ENCODE measurements at regions not wholly inside any gene's neighbourhood (a gene's known extent, or its start where the extent isn't known, plus 50 kb on each side); places are given as distances from the start of the nearest gene placed in this dataset.
"Not testable (repeated sequence)": the region's sequence is repeated elsewhere in the genome, so short reads cannot be mapped to it uniquely, and the experiment has no call there.

DNA sequence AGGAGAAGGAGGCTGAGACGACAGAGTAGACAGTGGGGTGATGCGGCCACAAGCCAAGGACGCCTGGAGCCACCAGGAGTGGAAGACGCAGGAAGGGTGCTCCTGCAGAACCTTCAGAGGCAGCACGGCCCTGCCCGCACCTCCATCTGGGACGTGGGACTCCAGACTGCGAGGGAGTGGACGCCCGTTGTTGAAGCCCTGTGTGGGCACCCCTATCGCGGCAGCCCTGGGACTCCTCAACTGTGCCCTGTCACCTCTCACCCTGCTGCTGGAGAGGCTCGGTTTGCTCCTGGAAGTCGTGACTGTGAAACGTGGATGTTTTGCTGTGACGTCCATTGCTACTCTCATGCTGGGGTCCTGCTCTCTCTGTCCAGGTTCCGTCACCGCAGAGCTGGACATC, 100.6 kb upstream of the LRPAP1 start:
- not testable (repeated sequence) for H3K36me3 Mint-ChIP-seq; DNase-seq; H3K9me3 Mint-ChIP-seq; H3K27ac Mint-ChIP-seq; H3K4me1 Mint-ChIP-seq; ATAC-seq (ENCODE audit: low read depth in 2 of 2); H3K4me3 Mint-ChIP-seq
- peaks cover 0 to 23% (median 15%) of the 10 kb centered on the region in 3 donors for H3K27me3 Mint-ChIP-seq

DNA sequence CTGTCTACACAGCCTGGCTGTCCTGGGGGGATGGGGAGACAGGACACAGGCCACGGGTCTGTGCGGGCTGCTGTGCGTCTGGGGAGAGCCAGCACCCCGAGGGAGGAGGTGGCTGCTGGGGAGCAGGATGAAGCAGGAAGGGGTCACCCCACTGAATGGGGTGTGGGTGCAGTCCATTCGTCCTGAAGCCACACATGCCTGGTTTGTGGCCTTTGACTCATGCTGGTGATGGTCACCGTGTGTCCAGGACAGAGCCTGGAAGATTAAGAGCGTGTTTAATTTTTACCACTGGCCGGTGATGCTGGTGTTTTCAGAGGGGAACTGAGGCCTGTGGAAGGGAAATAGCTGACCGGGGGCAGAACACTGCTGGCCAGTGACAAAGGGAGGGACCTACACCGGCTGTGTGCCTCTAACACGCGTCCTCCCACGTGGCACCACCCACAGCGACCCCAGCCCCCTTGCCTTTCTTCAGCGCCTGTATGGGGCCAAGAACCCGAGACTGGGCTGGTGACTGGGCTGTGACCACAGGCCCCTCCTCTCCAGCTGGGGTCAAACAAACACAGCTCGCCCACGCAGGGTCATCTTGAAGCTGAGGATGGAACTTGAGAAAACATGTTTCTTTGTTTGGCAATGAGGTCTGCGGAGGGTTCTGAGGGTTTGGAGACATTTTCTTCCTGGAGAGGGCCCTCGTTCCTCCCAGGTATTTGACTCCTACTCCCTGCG, 99.5 kb upstream of the LRPAP1 start:
- Mint-ChIP-seq H3K27me3 (peaks cover 0 to 18% (median 15%) of the 10 kb centered on the region in 3 donors), H3K27ac (peak overlapping the region in 1 of 6 donors; percentile 49)
- H3K36me3 Mint-ChIP-seq; H3K4me1 Mint-ChIP-seq; DNase-seq; ATAC-seq (ENCODE audit: low read depth in 2 of 2); H3K9me3 Mint-ChIP-seq; H3K4me3 Mint-ChIP-seq: not testable (repeated sequence)

DNA sequence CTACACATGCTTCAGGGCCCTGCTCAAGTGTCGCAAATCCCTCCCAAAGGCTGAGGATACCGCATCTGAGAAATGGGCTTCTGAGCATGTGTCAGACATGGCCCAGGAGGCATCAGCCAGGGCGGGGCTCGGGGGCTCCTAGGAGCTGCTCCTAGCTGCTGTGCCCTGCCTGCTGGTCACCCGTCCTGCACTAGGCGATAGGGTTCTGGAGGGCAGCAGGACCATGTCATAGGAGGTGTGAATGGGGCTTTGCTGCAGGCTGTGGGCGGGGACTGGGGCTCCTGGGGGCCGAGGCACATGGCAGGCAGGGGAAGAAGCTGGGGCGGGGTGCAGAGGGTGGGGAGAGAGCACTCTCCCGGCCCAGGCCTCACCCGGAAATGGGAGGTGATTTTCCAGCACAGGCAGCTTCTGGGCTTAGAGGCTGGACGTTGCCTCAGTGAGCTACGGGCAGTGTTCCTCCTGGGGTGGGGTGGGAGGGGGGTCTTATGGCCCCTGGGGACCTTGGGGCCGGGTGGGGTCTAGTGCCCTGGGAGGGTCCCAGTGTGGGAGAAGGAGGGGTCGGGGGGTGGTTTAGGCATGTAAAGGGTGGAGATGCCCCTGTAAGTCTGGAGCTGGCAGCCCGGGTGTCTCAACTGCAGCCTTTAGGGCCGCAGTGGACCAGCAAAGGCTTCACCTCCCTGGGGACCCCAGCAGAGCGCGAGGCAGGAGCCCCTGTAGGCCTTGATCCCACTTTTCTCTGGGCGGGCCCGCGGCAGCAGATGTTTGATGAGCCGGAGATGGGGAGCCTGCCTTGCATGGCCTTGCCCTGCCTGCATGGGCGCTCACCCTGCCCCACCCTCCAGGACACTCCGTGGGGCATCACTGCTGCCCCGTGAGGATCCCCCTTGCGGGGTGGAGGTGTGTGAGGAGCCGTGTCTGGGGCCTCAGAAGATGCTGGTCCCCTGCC, 98.6 kb upstream of the LRPAP1 start:
- Mint-ChIP-seq H3K27me3 (peaks cover 0 to 15% (median 10%) of the 10 kb centered on the region in 3 donors), H3K4me1 (no peaks in the 10 kb centered on the region), H3K9me3 (peaks cover 0 to 5% (median 0%) of the 10 kb centered on the region in 7 donors), H3K27ac (no peak overlapping the region), H3K4me3 (no peak overlapping the region), H3K36me3 (no peaks in the 10 kb centered on the region)
- DNase-seq (no peak), ATAC-seq (ENCODE audit: low read depth in 2 of 2) (no peak)

DNA sequence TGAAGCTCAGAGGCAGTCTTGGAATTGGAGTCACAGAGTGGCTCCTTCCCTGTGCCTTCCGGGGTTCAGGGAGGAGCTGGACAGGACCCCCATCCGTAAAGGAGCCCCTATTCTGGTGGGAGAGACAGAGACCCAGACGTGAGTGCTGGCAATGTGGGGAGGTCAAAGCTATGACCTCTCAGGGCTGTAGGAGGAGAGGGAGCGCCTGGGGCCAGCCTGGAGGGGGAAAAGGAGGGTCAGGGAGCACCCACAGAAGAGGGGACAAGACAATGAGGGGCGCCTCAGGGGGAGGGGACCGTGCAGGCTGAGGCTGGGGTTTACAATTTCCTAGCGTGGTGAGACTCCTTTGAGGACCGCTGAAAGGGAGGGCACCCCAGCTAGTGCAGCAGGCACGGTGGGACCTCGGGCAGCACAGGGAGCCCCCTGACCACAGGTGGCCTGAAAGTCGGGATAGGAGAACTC, 97.9 kb upstream of the LRPAP1 start:
- DNase-seq (no peak), ATAC-seq (ENCODE audit: low read depth in 2 of 2) (no peak)
- Mint-ChIP-seq H3K36me3 (no peaks in the 10 kb centered on the region), H3K27me3 (peaks cover 4 to 21% (median 16%) of the 10 kb centered on the region in 3 donors), H3K4me1 (no peaks in the 10 kb centered on the region), H3K4me3 (peak overlapping the region in 2 of 8 donors; percentile 15 to 72), H3K9me3 (peaks cover 0 to 5% (median 0%) of the 10 kb centered on the region in 7 donors), H3K27ac (no peak overlapping the region)

DNA sequence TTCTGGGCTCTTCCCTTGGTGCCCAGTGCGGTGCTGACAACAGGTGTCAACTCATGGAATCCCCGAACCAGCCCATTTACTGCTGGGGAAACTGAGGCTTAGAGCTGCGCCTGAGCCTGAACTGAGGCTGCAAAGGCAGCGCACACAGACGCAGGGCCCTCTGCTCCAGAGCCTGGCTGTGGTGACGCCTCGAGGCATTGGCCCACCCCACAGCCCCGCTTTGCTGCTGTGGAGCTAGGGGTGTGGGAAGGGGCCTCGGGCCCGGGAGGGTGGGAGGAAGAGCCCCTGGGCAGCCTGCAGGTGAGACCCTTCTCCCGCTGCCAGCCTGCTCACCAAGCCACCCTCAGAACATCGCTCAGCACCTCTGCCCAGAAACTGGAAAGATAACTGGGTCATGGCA, 97.4 kb upstream of the LRPAP1 start:
- Mint-ChIP-seq H3K27ac (no peak overlapping the region), H3K4me3 (peak overlapping the region in 1 of 8 donors; percentile 72), H3K36me3 (no peaks in the 10 kb centered on the region), H3K4me1 (no peaks in the 10 kb centered on the region), H3K9me3 (peaks cover 0 to 5% (median 0%) of the 10 kb centered on the region in 7 donors), H3K27me3 (peaks cover 9 to 26% (median 21%) of the 10 kb centered on the region in 3 donors)
- no peak for ATAC-seq (ENCODE audit: low read depth in 2 of 2)
- DNase-seq = no peak

DNA sequence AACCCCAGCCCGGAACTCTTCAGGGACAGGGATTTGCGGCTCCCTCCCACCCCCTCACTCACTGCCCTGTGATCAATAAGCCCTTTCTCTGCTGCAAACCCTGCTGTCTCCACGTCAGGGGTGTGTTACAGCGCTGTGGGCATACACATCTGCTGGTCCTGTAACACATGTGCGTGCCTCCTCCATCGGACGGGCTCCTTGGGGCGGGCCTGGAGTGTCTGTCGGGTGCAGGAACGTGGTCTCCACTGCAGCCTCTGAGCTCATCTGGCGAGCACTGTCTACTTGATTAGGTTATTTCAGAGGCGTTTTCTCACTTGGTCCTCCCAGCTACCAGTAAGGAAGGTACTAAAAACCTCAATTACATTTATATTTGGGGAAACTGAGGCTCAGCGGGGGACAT, 97.0 kb upstream of the LRPAP1 start:
- H3K27ac Mint-ChIP-seq; H3K36me3 Mint-ChIP-seq; H3K4me3 Mint-ChIP-seq; H3K9me3 Mint-ChIP-seq; DNase-seq; H3K4me1 Mint-ChIP-seq; ATAC-seq (ENCODE audit: low read depth in 2 of 2): not testable (repeated sequence)
- H3K27me3 Mint-ChIP-seq = peaks cover 9 to 31% (median 26%) of the 10 kb centered on the region in 3 donors

DNA sequence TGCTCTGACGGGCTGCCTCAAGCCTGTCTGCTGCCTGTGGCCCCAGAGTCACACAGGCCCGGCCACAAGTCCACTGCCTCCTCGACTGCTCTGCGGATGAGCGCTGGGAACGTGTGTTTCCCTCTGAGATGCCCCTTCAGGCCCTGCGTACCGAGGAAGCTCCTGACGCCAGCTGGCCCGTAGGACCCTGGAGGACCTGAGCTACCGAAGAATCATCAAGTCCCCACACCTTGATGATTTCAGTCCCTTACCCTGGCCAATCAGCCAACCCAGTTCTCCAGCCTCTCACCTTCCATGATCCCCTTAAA, 96.6 kb upstream of the LRPAP1 start:
- H3K27ac Mint-ChIP-seq = no peak overlapping the region
- H3K9me3 Mint-ChIP-seq = peaks cover 0 to 5% (median 0%) of the 10 kb centered on the region in 7 donors
- H3K4me1 Mint-ChIP-seq = no peaks in the 10 kb centered on the region
- H3K36me3 Mint-ChIP-seq = no peaks in the 10 kb centered on the region
- ATAC-seq (ENCODE audit: low read depth in 2 of 2) (no peak), DNase-seq (no peak)
- H3K27me3 Mint-ChIP-seq = peaks cover 9 to 34% (median 29%) of the 10 kb centered on the region in 3 donors
- H3K4me3 Mint-ChIP-seq = no peak overlapping the region

DNA sequence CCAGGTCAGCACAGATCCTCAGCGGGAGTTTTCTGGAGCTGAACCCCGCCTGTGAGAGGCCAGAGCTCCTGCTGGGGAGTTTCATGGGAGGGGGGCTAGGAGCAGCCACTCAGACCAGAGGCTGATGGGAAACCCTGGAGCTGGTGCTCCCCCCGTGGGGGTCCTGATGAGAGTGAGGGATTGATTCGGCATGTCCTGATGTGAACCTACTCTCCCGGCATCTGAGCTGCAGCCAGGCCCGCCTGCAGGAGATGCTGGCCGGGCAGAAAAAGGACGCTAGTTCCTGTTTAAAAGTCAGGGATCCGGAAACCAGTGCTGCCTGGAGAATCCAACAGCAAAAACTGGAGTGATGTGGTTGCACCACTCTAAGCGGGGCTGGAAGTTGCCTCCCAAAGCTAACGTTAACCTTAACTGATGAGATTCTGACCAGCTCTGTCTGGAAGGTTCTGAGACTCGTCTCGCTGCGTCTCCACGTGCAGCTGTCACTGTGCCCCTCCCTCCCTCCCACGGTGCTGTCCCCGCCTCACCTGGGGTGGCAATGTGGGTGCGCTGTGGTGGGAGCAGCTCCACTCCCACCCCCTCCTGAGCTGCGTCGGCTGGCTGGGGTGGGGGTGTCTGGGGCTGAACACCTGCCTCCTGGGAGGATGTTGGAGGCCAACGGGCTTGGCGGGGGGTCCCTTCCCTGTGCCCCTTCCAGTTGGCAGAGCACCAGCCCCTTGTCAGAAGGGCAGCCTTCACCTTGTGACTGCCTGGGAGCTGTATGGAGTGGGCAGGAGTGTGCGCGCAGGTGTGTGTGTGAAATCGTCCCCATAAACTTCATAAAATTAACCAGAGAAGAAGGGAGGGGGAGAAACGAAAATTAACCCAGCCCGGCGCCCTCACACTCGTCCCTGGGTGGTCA, 96.0 kb upstream of the LRPAP1 start:
- ATAC-seq (ENCODE audit: low read depth in 2 of 2); H3K9me3 Mint-ChIP-seq; H3K4me1 Mint-ChIP-seq; H3K4me3 Mint-ChIP-seq; DNase-seq; H3K27ac Mint-ChIP-seq; H3K36me3 Mint-ChIP-seq: not testable (repeated sequence)
- peaks cover 10 to 39% (median 35%) of the 10 kb centered on the region in 3 donors for H3K27me3 Mint-ChIP-seq

DNA sequence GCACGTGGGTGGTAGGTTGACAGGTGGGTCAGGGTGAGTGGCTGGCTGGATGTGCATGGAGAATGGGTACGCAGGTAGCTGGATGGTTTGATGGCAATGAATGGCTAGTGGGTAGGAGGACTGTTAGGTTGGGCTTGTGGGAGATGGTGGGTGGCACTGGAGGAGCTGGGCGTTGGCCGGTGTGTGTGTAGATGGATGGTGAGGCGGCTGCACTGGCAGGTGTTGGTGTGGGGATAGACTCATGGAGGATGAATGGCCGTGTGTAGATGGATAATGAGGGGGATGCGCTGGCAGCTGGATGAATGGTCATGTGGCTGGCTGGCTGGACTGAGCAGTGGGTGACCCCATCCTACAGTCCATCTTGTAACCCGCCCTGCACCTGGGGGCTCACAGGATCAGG, 95.2 kb upstream of the LRPAP1 start:
- peaks cover 17 to 46% (median 43%) of the 10 kb centered on the region in 3 donors for H3K27me3 Mint-ChIP-seq
- H3K9me3 Mint-ChIP-seq; H3K4me1 Mint-ChIP-seq; DNase-seq; H3K36me3 Mint-ChIP-seq; ATAC-seq (ENCODE audit: low read depth in 2 of 2); H3K27ac Mint-ChIP-seq; H3K4me3 Mint-ChIP-seq: not testable (repeated sequence)

DNA sequence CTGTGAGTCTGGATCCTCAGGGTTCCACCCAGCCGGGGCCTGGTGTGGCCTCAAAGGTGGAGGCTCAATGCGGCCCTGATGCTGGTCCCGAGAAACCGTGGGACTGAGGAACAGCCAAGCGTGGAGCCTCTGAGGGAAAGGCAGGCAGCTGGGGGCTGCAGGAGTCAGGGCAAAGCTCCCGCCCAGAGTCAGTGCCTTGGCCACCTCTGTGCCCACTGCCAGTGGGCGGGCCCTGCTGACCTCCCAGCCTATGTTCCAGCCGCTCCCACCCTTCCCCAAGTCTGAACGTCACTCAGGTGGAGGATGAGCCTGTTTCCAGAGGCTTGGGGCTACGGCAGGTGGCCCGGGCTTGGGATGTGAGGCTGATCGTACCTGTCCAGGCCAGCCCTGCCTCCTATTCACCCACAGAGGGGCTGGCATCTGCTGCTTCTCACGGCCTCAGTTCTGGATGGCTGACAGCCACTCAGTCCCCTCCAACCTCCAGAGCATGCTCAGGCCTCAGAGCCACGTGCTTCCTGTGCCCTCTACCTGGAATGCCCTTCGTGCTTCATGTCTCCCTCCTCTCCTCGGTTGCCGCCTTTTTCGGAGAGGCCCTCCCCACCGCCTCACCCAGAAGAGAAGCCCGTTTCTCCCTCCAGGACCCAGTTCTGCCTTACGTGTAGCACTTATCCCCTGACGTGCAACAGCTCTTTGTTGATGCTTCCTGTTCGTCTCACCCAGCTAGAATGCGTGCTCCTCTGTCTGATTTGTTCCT, 94.1 kb upstream of the LRPAP1 start:
- H3K27ac Mint-ChIP-seq; H3K4me1 Mint-ChIP-seq; H3K9me3 Mint-ChIP-seq; H3K36me3 Mint-ChIP-seq; DNase-seq; H3K4me3 Mint-ChIP-seq; ATAC-seq (ENCODE audit: low read depth in 2 of 2): not testable (repeated sequence)
- peaks cover 24 to 56% (median 45%) of the 10 kb centered on the region in 3 donors for H3K27me3 Mint-ChIP-seq

DNA sequence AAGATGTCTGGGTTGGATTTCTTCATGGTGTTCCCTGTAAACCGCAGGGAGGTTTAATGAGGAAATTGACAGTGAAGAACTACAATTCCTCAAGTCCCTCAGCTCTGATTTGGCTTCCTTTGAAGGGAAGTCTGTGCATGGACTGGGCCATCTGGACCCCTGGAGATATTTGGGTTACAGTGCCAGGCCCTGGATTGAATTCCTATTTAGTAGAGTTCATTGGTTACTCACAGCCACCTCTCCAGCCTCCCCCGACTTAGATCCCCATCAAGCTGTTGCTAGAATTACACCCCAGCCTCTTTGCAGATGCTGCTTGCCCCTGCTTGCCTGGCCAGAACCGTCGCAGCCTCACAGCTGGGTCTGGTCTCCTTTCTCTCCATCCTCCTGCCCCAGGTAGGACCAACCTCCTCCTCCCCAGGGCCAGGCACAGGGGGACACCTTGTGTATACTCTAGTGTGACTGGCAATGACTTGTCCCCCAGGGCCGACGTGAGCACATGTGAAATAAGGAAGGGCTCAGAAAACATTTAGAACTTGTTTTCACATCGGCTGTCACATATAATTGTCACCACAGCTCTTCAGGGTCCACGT, 93.2 kb upstream of the LRPAP1 start:
- DNase-seq; H3K9me3 Mint-ChIP-seq; H3K36me3 Mint-ChIP-seq; ATAC-seq (ENCODE audit: low read depth in 2 of 2); H3K4me1 Mint-ChIP-seq; H3K4me3 Mint-ChIP-seq; H3K27ac Mint-ChIP-seq: not testable (repeated sequence)
- peaks cover 24 to 53% (median 44%) of the 10 kb centered on the region in 3 donors for H3K27me3 Mint-ChIP-seq

DNA sequence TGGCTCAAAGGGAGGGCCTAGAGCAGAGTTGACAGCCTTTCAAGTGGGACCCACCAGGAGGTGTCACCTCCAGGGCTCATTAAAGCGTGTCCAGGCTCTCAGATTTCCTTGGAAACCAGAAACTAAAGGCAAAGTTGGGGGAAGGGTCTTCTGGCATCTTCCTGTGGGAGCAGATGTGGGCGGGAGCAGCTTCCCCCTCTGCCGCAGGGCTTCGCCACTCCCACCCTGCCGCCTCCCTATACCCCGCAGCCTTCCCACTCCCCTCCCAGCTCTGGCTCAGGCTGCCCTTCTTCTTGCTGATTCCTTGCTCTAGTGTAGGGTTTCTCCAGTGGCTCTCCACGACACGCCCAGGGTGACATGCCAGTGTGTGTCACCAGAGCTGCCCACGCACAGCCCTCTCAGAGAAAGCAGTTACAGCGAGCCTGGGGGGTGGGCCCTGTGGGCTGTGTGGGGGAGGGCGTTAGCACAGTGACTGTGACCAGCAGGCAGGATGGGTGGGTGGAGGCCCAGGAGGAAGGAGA, 91.6 kb upstream of the LRPAP1 start:
- DNase-seq; ATAC-seq (ENCODE audit: low read depth in 2 of 2); H3K4me1 Mint-ChIP-seq; H3K36me3 Mint-ChIP-seq; H3K27ac Mint-ChIP-seq; H3K4me3 Mint-ChIP-seq: not testable (repeated sequence)
- H3K27me3 Mint-ChIP-seq = peaks cover 24 to 54% (median 46%) of the 10 kb centered on the region in 3 donors
- peaks cover 0 to 13% (median 0%) of the 10 kb centered on the region in 7 donors for H3K9me3 Mint-ChIP-seq
